Ovary (tissue), 7 donors: ENCODE measurements at regions not wholly inside any gene's neighbourhood (a gene's known extent, or its start where the extent isn't known, plus 50 kb on each side); places are given as distances from the start of the nearest gene placed in this dataset.

Source experiments
- DNase-seq, 5 donors: peaks; one replicate each; pipeline ENCODE4 v3.0.0-alpha.2; 2019 to 2020
- H3K27ac ChIP-seq, 2 donors: fragments of 200-600 bp; one replicate each; pipeline versions ENCODE4 v1.5.1 to v1.8.0; 2019 to 2022
- H3K27me3 ChIP-seq: fragments of 200-600 bp; one replicate; pipeline ENCODE4 v1.8.0; 2022
- H3K36me3 ChIP-seq: fragments of 200-600 bp; sonication (generic); one replicate; pipeline ENCODE4 v1.5.1; 2019
- H3K4me1 ChIP-seq: one replicate; pipeline ENCODE4 v1.8.1; 2013; ENCODE audit warnings: mild to moderate bottlenecking, moderate library complexity; ENCODE audit not compliant: insufficient read depth
- H3K4me3 ChIP-seq: fragments of 200-600 bp; sonication (generic); one replicate; pipeline ENCODE4 v1.5.1; 2017
- H3K9me3 ChIP-seq, 2 donors: fragments of 200-600 bp in 1 of 2; sonication (generic) in 1 of 2; one replicate each; pipeline versions ENCODE4 v1.5.1 to v1.8.1; 2013 to 2019; ENCODE audit warnings: mild to moderate bottlenecking in 1 of 2, moderate library complexity in 1 of 2
- EP300 ChIP-seq: sonication (generic); formaldehyde crosslinking; IDR thresholded peaks from one replicate; pipeline ENCODE4 v1.6.1; 2017; ENCODE audit warnings: antibody characterized with exemption
- POLR2A ChIP-seq: fragments of 450-650 bp; IDR thresholded peaks from one replicate; pipeline ENCODE4 v1.6.1; 2017; ENCODE audit warnings: antibody characterized with exemption, mild to moderate bottlenecking, moderate library complexity
- WGBS, 3 donors: extraction: QIAGEN DNeasy Blood & Tissue Kit in 1 of 3; methylation state at CpG; one replicate each; pipeline versions ENCODE4 v1.1.5 to v1.1.7; 2013 to 2017; 5-methylcytosine and 5-hydroxymethylcytosine counted together
- intact Hi-C, 4 donors: fragments of 100-400 bp; cut with DNase I; formaldehyde crosslinking; loops; one replicate each; pipeline versions ENCODE4 v1.11.0 to v1.15.1; 2022 to 2023
- TF ChIP-seq, protein P1 (sequence below), 3 donors: fragments of 450-650 bp in 2 of 3; fragments of 200-600 bp in 1 of 3; IDR thresholded peaks; one replicate each; pipeline versions ENCODE4 v1.5.1 to v1.8.0; 2016 to 2022; ENCODE audit warnings: antibody characterized with exemption in 3 of 3, mild to moderate bottlenecking in 1 of 3
- donor health status: DM: no; HTN: no; CAD: no; lungs with moderate emphysema.
- donor health status: DM: no; HTN: no; CAD: no.
- donor health status: Bipolar disorder and iron deficiency.
- donor health status: DM: no; HTN: no; CAD: no.
- donor health status: DM: yes; HTN: yes; CAD: no.

GRCh38 chr16:88286301-88286923, 96.3 kb upstream of the ZNF469 start:
- no peak overlapping the region for H3K4me3 ChIP-seq
- no peak for TF ChIP-seq POLR2A
- TF ChIP-seq, protein P1, sequence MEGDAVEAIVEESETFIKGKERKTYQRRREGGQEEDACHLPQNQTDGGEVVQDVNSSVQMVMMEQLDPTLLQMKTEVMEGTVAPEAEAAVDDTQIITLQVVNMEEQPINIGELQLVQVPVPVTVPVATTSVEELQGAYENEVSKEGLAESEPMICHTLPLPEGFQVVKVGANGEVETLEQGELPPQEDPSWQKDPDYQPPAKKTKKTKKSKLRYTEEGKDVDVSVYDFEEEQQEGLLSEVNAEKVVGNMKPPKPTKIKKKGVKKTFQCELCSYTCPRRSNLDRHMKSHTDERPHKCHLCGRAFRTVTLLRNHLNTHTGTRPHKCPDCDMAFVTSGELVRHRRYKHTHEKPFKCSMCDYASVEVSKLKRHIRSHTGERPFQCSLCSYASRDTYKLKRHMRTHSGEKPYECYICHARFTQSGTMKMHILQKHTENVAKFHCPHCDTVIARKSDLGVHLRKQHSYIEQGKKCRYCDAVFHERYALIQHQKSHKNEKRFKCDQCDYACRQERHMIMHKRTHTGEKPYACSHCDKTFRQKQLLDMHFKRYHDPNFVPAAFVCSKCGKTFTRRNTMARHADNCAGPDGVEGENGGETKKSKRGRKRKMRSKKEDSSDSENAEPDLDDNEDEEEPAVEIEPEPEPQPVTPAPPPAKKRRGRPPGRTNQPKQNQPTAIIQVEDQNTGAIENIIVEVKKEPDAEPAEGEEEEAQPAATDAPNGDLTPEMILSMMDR (IDR thresholded peaks at IDR 0.05) = no peak
- no peak for TF ChIP-seq EP300
- 91 to 96% (median 94%) methylated on average over 10 of the region's 10 CpGs for WGBS, 3 donors
- no peak overlapping the region for H3K27ac ChIP-seq
- H3K27me3 ChIP-seq = no peaks in the 10 kb centered on the region
- H3K4me1 ChIP-seq = peaks cover 6% of the 10 kb centered on the region
- H3K36me3 ChIP-seq = no peaks in the 10 kb centered on the region
- peaks cover 0 to 5% of the 10 kb centered on the region in 2 donors for H3K9me3 ChIP-seq
- intact Hi-C loops = no loop called here
- DNase-seq = peak in 1 of 5 donors; percentile 16

DNA sequence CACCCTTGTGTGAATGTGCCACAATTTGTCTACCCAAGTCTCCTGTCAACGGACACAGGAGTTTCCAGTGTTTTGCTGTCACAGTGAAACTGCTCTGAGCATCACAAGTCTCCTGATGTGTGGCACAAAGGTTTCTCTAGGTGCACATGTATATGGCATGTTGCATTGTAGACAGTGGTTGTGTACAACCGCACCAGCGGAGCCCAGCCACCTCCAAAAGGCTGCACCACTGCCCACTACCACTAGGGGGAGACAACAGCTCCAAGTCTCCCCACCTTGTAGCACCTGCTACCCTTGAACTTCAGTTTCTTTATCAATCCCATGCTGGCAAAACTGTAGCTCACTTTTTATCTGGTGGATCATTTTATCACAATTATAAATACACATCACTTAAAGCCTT, 95.5 kb upstream of the ZNF469 start:
- no peak for TF ChIP-seq POLR2A
- TF ChIP-seq EP300 = no peak
- TF ChIP-seq, protein P1 (IDR thresholded peaks at IDR 0.05) = no peak
- H3K36me3 ChIP-seq = no peaks in the 10 kb centered on the region
- DNase-seq = no peak
- H3K9me3 ChIP-seq = peaks cover 0 to 5% of the 10 kb centered on the region in 2 donors
- WGBS, 3 donors = 95 to 98% (median 98%) methylated on average over 3 of the region's 3 CpGs
- no peak overlapping the region for H3K27ac ChIP-seq
- intact Hi-C loops = no loop called here
- no peak overlapping the region for H3K4me3 ChIP-seq
- H3K4me1 ChIP-seq = peaks cover 4% of the 10 kb centered on the region
- H3K27me3 ChIP-seq = no peaks in the 10 kb centered on the region

DNA sequence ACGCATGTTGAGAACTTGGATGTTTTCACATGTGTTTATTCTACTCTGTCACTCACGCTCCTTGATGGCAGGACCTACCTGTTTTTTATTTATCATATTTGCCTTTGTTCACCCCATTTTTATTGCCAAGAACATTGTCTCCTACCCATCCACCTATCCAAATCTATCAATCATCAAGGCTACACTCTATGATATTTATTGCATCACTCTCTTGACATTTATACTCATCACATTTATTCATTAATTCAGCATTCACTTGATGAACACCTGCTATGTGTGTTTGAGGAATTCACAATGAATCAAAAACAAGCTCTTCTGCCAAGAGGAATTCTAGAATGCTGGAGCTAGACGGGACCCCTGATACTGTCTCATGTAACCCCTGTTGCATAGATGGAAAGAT, 94.5 kb upstream of the ZNF469 start:
- intact Hi-C loops = no loop called here
- TF ChIP-seq, protein P1 (IDR thresholded peaks at IDR 0.05) = no peak
- no peak for TF ChIP-seq POLR2A
- TF ChIP-seq EP300 = no peak
- H3K4me1 ChIP-seq = no peaks in the 10 kb centered on the region
- no peaks in the 10 kb centered on the region for H3K27me3 ChIP-seq
- H3K27ac ChIP-seq = no peak overlapping the region
- 90 to 94% (median 91%) methylated on average over 3 of the region's 3 CpGs for WGBS, 3 donors
- H3K4me3 ChIP-seq = no peak overlapping the region
- peaks cover 0 to 5% of the 10 kb centered on the region in 2 donors for H3K9me3 ChIP-seq
- no peak for DNase-seq
- H3K36me3 ChIP-seq = no peaks in the 10 kb centered on the region

GRCh38 chr16:88289001-88289400, 93.8 kb upstream of the ZNF469 start:
- H3K9me3 ChIP-seq = peaks cover 0 to 5% of the 10 kb centered on the region in 2 donors
- intact Hi-C loops = no loop called here
- TF ChIP-seq, protein P1 (IDR thresholded peaks at IDR 0.05) = no peak
- TF ChIP-seq EP300 (no peak), POLR2A (no peak)
- no peak overlapping the region for H3K4me3 ChIP-seq
- H3K36me3 ChIP-seq = no peaks in the 10 kb centered on the region
- H3K27ac ChIP-seq = no peak overlapping the region
- H3K27me3 ChIP-seq = no peaks in the 10 kb centered on the region
- no peaks in the 10 kb centered on the region for H3K4me1 ChIP-seq
- no peak for DNase-seq
- 93 to 98% (median 94%) methylated on average over 3 of the region's 3 CpGs for WGBS, 3 donors
